ENCODE measurements at regions not wholly inside any gene's neighbourhood (a gene's known extent, or its start where the extent isn't known, plus 50 kb on each side); places are given as distances from the start of the nearest gene placed in this dataset.

- TF ChIP-seq CTCF (IDR thresholded peaks at IDR 0.05) (no peak), EP300 (IDR thresholded peaks at IDR 0.05) (no peak), POLR2A (IDR thresholded peaks at IDR 0.05) (no peak), POLR2AphosphoS5 (IDR thresholded peaks at IDR 0.05) (no peak)
These were observed 73.2 kb upstream of the JAK1 start for GRCh38 chr1:65039508-65039907.

All from sigmoid colon (tissue), 4 donors.